ENCODE measurements at regions not wholly inside any gene's neighbourhood (a gene's known extent, or its start where the extent isn't known, plus 50 kb on each side); places are given as distances from the start of the nearest gene placed in this dataset.

DNA sequence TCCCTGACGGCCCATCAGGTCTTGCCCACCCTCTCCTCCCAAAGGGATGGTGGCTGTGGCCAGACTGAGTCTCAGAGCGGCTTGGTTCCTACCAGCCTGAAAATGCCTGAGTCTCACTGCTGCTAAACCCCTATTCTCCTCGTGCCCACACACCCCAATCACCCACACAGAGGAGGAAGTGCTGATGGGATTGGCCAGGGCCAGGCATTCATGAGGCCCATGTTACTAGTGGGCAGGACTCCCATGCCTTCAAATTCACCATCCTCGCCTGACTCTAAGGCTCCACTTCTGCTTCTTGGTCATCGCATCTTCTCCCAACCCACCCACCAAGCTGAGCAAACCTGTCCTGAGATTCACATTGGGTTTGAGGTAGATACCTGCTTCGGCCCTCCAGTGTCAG is 80.1 kb upstream of the CST7 start:
- DNase-seq (ENCODE audit: low read depth), result no peak

DNA sequence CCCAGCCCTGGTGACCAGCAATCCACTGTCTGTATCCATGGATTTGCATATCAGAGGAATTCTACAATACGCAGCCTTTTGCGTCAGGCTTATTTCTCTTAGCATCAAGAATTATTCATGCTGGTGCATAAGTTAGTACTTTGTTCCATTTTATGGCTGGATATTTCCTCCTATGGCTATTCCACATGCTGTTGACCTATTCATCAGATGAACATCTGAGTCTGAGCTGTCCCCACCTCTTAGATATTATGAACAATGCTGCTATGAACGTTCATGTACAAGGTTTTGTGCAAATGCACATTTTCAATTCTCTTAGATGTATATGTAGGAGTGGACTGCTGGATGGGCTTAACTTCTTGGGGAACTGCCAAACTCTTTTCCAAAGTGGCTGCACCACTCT is 79.0 kb upstream of the CST7 start:
- DNase-seq (ENCODE audit: low read depth), result no peak

DNA sequence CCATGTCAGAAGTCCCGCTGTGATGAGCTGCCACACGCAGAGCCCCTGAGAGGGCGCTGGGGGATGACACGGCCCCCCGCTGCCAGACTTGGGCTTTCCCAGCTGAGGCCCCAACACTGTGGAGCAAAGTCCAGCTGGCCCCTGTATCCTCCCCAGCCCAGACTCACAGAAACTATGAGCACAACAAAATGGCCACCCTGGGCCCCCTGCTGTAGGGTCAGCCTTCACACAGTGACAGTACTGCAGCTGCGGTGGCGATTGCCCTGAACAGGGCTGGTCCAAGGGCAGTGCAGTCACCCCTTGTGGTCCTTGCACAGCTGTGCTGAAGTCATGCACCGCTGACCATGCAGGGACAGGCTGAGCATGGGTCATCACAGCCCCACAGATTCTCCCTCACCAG is 78.2 kb upstream of the CST7 start:
- DNase-seq (ENCODE audit: low read depth), result no peak

DNA sequence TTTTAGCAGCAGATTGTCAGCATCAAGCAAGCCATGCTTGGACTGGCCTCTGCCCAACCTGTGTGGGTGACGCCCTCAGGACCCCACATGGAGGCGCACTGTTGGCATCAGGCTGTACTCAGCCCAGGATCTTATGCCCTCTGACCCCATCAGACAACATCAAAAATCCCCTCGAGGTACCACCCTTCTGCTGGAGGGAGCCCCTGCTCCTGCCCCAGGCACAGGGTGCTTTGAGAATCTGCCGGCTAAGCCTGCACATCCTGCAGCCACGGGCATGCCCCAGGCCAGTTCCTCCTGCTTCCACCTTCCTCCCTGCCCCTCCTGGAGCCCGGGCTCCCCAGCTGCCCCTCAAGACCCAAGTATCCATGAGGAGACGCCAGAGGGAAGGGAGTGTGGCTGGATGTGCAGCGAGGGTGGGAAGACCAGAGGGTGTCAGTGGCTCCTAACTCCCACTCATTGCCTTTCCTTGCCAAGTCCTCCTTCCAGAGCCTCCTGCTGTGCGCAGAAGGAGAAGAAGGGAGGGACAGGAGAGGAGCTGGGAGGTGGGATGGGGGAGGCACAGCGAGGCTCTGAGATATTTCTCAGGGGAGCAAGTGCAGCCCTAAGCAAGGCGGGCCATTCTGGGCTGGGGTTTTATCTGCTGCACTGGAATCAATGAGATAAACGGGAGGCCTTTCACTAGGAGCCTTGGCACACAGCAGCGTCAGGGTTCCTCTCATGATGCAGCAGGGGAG is 77.4 kb upstream of the CST7 start:
- no peak for DNase-seq (ENCODE audit: low read depth)

DNA sequence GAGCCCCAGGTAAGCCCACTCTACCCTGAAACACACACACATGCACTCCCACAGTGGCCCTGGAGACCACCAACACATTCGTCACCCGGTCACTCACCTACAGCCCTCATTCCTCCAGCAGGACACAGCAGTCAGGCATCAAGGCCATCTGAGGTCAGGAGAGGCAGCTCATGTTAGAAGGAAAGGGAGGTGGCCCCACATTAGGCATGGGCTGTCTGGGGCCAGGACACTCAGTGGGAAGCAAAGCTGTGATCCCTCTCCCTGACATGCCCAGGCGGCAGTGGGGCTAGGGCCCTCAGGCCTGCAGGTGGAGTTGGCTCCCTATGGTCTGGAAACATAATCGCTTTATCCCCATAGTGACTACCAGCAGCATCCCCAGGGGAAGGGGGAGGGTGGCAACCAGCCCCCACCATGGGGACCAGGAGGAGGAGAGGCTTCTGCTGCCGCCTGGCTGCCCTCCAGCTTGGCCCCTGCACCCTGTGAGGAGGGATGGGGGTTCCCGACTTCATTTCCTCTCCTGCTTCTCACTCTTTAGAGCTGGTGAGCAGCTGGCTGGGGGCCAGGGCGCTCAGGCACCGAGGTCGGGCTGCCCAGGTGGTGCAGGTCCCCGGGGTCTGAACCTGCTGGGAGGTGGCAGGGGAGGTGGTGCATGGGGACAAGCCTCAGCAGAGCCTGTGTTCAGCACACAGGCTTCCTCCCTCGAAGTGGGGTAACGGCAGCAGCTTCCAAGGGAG is 76.6 kb upstream of the CST7 start:
- DNase-seq (ENCODE audit: low read depth), result no peak

DNA sequence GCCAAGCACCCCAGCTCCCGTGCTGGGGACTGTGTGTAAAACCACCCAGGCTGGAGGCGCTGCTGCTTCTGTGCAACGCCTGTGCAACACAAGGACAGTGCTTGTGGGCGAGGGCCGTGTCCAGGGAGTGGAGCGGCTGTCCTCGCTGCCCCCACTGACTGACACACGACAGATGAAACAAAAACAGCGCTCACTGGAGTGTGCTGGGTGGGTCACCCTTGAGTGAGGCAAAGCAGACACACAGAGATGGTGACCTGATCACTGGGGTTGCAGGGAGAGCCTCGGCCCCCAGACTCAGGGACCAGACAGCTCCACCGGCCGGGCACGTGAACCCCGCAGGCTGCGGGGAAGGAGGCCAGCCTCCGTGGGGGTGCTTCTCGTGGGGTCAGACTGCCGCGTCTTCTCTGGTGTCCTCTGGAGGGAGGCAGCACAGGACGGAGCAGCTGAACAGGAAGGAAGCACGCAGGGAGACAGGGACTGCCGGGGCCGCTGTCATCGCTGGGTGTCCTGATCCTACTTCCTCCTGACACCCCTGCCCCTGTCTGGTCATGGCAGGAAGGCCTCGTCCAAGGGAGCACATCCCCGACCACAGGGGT is 75.9 kb upstream of the CST7 start:
- DNase-seq (ENCODE audit: low read depth), result no peak

DNA sequence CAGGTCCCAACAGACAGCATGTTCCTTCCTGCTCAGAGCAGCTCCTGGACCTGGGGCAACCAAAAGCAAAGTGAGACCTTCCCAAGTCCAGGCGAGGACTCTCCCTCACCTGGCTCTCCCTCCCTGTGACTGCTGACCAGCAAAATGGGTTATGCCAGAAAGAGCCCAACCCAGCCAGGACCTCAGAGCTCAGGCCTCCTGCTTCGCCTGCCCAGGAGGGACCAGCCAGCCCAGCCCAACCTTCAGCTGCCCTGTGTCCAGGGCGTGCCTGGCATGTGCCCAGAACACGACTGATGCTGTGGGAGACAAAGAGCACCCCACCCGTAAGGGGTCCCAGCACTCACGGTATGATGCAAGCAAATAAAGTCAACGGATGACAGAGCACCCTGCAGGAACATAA is 74.0 kb upstream of the CST7 start:
- DNase-seq (ENCODE audit: low read depth), result no peak

DNA sequence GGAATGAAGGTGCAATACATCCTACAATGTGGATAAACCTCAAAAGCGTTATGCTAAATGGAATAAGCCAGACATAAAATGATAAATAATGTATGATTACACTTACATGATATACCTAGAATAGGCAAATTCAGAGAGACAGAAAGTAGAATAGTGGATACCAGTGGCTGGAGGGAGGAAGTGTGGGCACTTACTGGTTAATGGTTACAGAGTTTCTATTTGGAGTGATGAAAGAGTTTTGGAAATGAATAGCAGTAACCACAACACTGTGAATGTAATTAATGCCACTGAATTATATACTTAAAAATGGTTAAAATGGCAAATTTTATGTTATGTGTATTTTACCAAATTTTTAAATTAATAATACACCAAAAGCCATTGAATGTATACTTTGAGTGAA is 71.4 kb upstream of the CST7 start:
- no peak for DNase-seq (ENCODE audit: low read depth)

DNA sequence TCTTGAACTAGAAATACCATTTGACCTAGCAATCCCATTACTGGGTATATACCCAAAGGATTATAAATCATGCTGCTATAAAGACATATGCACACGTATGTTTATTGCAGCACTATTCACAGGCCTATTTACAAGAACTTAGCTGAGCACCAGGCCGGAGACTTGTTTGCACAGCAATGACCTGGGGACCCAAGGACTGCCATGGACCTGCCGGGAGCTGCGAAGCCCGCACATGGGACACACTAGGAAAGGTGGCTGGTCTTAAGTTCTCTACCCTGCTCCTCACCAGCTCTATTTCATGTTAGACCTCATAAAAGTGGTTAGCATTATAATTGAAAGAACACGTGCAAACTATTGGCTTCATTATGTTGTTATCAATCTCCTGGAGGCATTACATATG is 70.4 kb upstream of the CST7 start:
- no peak for DNase-seq (ENCODE audit: low read depth)

DNA sequence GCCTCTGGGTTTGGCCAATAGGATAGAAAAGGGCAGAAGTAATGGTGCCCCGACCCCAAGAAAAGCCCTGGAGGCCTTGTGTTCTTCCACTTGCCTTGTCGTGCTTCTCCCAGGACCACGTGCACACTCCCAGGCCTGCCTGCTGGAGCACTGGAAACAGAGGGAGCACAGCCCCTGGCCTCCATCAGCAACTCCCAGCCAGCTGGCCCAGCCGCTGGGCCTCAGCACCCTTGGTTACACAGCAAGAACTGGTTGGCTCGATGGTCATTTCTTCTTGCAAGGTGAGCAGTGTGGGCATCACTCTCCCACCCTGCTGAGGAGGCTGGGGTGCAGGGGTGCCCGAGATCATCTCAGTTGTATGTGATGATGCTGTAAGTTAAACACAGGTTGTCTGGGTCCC is 69.2 kb upstream of the CST7 start:
- no peak for DNase-seq (ENCODE audit: low read depth)

DNA sequence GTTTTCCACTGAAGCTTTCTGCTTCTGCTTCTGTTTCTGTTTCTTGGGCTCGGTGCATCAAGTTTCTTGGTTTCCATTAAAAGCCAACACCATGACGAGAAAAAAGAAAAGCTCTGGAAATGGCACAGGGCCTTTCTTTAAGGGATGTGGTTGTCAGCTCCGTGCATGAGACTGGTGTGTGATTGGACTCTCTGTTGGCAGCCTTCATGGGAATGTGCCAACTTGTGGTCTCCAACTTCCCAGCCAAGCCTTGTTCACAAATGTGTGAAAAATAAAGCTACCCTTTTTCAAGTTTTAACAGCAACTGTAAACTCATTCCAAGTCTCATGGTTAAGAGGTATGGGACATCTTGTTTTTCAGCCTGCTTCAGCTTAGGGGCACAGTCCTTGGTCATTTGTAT is 68.7 kb upstream of the CST7 start:
- no peak for DNase-seq (ENCODE audit: low read depth)

DNA sequence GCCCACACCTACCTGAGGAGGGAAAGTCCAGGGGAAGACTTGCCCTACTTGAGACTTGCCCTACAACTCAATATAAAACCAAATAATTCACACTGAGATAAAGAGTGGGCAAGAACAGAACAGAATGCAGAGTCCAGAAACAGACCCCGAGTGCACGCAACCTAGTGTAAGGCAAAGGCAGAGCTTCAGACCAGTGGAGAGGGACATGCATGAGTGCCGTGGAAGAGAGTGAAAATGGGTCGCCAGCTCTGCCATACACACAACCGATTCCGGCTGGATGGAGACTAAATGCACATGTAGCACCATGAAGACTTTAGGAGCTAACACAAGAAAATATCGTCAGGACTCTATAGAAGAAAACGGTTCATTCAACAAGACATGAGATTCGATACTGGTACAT is 58.8 kb upstream of the CST7 start:
- DNase-seq (ENCODE audit: low read depth), result no peak

DNA sequence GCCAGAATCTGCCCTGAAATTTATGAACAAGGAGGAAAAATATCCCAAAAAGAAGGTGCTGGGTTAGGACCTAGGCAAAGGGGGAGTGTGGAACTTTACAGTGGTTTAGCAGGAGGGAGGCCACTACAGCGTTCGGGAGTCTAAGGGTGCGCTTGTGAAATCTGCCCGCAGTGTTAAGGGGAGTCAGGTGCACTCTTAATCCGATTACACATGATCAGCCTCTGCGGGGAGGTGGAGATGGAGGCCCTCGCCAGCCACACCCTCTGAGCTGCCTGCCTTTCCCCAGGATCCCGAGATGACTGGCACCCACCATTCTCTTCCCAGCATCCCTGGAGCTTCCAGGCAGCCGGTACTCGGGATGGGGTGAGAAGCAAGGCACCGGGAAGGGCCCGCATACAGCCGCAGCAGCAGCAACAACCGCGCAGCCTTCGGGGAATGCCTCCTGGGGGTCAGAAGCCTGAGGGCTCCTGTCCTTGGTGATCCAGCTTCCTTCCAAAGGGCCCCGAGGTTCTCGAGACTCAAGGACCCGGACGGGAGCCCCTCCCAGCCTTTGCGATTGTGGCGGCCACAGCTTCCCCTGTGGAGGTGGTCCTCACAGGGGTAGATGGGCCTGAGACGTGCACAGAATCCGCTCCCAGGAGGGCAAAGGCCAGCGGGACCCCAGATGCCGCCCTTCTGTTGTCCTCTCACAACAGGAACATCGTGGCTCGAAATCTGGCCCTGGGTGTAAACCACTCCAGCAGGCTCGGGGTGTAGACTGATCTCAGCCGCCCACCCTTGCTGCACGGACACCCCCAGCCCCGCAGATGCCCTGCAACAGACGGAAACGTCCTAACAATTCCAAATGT is 57.3 kb upstream of the CST7 start:
- no peak for DNase-seq (ENCODE audit: low read depth)

DNA sequence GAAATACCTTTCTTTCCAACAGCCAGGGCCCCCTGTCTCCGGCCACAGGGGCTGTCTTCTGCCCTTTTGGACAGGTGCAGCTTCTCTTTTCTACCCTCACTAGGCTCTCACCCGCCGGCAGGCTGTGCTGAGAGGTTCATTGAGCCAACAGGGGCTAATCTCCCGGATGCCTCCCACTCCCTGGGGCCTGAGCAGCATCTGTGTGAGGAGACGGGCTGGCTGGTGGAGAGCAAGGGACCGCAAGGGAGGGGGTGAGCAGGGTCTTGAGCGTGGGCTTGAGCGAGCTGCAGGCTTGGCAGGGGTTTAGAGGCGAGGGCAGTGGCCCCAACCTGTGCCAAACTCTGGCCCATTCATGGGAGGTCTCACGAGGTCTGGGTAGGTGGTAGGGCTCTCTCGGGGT is 56.5 kb upstream of the CST7 start:
- DNase-seq (ENCODE audit: low read depth), result no peak

DNA sequence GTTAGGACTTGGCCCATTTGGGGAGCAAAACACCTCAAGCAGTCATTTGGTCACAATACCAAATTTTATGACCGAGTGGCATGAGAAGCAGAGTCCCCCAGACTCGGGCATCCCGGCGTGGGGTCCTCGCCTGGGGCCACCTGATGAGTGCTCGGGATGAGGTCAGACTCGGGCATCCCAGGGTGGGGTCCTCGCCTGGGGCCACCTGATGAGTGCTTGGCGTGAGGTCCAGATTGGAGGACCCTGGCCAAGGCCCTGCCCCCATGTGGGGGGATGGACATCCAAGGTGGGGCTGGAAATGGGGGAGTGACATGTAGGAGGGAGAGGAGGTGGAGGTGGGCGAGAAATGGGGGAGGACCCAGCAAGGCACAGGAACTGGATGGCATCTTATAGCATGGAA is 56.1 kb upstream of the CST7 start:
- DNase-seq (ENCODE audit: low read depth), result no peak

DNA sequence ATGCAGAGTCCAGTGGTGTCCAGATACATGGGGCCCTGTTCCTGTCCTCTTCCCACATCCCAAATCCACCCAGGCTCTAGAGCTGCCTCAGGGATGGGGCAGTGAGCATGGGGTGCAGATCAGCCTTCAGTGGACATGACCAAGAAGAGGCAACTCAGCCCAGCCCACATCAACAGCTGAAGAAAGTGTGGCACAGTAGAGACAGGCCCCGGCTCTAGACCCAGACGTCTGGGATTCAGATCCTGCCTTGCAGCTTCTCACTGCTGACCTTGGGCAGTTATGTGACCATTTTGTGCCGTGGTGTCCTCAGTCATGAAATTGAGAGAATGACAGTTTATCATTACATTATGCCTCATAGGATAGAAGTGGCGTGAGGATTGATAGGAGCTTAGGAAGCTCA is 54.6 kb upstream of the CST7 start:
- DNase-seq (ENCODE audit: low read depth), result no peak

DNA sequence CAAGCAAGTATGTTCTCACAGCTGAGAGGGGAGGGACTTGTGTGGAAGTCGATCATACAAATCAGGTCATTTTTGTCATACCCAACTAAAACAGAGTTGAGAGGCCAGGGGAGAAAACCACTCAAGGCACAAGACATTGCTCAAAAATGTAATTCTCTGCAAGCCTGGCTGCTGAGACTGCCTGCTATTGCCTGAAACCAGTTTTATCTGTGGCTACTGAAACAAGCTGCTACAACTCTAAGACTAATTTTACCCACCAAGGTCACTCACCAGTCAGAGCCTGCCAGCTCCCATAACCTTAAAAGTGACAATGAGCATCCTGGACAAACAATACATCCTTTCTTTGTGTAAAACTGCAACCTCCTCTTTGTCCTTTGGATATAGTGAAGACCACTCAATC is 54.1 kb upstream of the CST7 start:
- DNase-seq (ENCODE audit: low read depth), result no peak

DNA sequence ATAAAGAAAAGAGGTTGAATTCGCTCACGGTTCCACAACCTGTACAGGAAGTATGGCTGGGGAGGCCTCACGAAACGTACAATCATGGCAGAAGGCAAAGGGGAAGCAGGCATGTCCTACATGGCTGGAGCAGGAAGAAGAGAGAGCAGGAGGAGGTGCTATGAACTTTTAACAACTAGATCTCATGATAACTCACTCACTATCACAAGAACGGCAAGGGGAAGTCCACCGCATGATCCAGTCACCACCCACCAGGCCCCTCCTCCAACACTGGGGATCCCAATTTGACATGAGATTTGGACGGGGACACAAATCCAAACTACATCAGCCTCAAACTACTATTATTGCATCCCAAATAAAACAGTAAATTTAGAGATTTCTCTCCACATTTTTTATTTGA is 53.6 kb upstream of the CST7 start:
- no peak for DNase-seq (ENCODE audit: low read depth)

DNA sequence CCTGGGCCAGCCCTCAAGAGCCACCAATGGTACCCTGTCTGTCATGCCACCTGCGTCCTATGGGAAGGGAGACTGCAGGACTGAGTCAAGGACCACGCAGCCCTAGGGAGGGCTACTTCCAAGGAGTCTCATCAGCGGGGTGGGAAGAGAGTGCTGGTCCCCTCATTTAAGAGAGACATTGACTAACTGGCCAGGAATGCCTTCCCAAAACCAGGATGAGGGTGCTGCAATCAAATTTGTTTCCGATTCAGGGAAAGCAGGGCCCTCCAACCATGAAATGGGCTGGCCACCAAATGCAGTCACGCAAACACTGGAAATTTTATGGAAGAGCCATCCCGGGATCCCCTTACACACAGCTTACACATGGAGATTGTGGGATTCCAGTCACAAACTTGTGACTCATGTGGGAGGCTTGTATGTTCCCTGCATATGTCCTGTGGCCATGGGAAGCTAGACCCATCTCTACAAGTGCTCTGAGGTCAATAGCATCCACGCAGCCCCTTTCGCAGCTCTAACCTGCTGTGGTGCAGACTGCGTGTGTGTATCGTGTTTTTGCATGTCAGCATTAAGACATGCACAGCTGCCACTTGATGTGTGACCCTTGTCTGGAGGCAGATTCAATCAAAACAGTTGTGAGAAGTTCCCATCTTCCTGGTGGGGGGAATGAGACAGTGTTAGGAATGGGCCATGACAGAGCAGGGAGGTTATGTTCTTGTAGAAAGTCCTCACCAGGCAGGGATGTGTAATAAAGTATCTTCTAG is 53.0 kb upstream of the CST7 start:
- DNase-seq (ENCODE audit: low read depth), result no peak

DNA sequence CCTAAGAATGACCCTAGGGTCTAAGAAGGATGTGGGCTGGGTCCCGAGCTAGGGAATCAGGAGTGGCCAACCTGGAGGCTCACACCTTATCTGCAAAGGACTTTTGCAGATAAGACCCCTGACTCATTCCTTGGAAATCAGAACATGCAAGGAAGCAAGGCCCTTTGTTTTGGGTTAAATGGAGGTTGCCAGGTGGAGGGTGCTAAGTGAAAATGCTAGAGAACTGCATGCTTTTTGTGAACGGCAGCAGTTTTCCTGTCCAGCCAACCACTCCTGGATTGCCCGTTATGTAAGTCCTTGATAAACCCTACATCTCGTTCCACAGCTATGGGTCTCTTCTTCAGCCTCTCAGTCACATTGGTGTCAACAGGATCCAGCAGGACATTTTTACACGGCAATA is 52.1 kb upstream of the CST7 start:
- DNase-seq (ENCODE audit: low read depth), result no peak

DNA sequence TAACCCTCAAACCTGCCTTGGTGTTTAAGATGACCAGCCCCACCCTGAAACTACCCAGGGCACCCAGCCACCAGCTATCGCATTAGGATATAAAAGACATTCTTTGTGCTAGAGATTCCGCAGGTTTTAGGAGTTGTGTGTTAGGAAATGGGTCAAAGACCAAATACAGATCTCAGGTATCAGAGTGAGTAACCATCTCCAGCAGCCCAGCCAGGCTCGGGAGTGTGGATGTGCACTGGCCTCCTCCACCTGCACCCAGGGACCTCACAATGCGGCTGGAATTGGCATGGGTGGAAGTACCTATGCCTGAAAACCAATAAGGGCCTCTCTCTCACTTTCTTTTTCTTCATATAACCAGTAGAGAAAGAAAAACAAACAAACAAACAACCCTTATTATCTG is 51.1 kb upstream of the CST7 start:
- DNase-seq (ENCODE audit: low read depth), result no peak

DNA sequence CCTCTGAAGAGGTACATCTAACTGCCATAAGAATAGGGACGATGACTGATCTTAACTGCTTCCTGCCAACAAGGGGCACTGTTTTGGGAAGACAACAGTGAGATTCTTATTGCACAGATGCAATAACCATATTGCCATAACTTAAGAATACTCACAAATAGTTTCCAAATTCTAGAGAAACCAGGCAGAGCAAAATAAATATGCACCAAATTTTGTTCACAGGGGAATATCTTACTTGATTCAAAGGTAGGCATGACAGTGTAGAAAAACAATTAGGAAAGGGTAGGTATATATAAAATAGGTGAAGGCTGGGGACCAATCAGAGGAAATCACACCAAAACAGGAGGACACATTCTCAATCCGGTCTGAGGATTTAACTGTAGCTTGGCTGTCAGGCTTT is 49.9 kb upstream of the CST7 start:
- DNase-seq (ENCODE audit: low read depth), result no peak

Measured in LHCN-M2 (cell line).